SJSA1 (cell line): ENCODE measurements at regions not wholly inside any gene's neighbourhood (a gene's known extent, or its start where the extent isn't known, plus 50 kb on each side); places are given as distances from the start of the nearest gene placed in this dataset.
"Not testable (repeated sequence)": the region's sequence is repeated elsewhere in the genome, so short reads cannot be mapped to it uniquely, and the experiment has no call there.

Experiments used
- DNase-seq, 2 experiments: peaks; one replicate each; pipeline ENCODE4 v3.0.0-alpha.2; 2015 to 2020; ENCODE audit warnings: low spot score in 2 of 2, low read depth in 1 of 2
- H3K27ac ChIP-seq: fragments of 250-450 bp; sonication (Bioruptor Pico); 2 replicates; pipeline ENCODE4 v1.5.1; 2020; ENCODE audit warnings: mild to moderate bottlenecking, moderate library complexity
- H3K27me3 ChIP-seq: fragments of 250-450 bp; sonication (Bioruptor Pico); replicated peaks from 2 replicates; pipeline ENCODE4 v1.5.1; 2020; ENCODE audit warnings: mild to moderate bottlenecking, moderate library complexity
- H3K36me3 ChIP-seq: fragments of 250-450 bp; sonication (Bioruptor Pico); 2 replicates; pipeline ENCODE4 v1.5.1; 2020; ENCODE audit warnings: mild to moderate bottlenecking
- H3K4me1 ChIP-seq: fragments of 250-450 bp; sonication (Bioruptor Pico); replicated peaks from 2 replicates; pipeline ENCODE4 v1.6.1; 2021; ENCODE audit warnings: mild to moderate bottlenecking
- H3K4me3 ChIP-seq: fragments of 250-450 bp; sonication (Bioruptor Pico); 2 replicates; pipeline ENCODE4 v1.5.1; 2020; ENCODE audit warnings: mild to moderate bottlenecking
- H3K9me3 ChIP-seq: fragments of 250-450 bp; sonication (Bioruptor Pico); replicated peaks from 2 replicates; pipeline ENCODE4 v1.5.1; 2020; ENCODE audit warnings: mild to moderate bottlenecking

- Histone ChIP-seq H3K27ac (no peak overlapping the region), H3K27me3 (peaks cover 5% of the 10 kb centered on the region; the same call in 1 of the 2 replicates), H3K4me3 (no peak overlapping the region), H3K9me3 (no peaks in the 10 kb centered on the region; the same call in 1 of the 2 replicates), H3K36me3 (no peaks in the 10 kb centered on the region), H3K4me1 (no peaks in the 10 kb centered on the region)
- DNase-seq, result peak in 1 of 2 experiments; percentile 32
These were observed 67.2 kb upstream of the RAB6C start for GRCh38 chr2:129912066-129912820.

- Histone ChIP-seq H3K4me1 (no peaks in the 10 kb centered on the region), H3K27ac (no peak overlapping the region), H3K4me3 (no peak overlapping the region), H3K27me3 (peaks cover 3% of the 10 kb centered on the region; the same call in 1 of the 2 replicates), H3K36me3 (no peaks in the 10 kb centered on the region), H3K9me3 (no peaks in the 10 kb centered on the region)
- peak in 1 of 2 experiments; percentile 28 for DNase-seq
These were observed 66.4 kb upstream of the RAB6C start for GRCh38 chr2:129912871-129913694.

GRCh38 chr2:129913695-129914495, 65.6 kb upstream of the RAB6C start:
- H3K9me3 ChIP-seq, result peaks cover 4% of the 10 kb centered on the region; the same call in 1 of the 2 replicates
- no peaks in the 10 kb centered on the region for H3K4me1 ChIP-seq
- H3K27ac ChIP-seq, result no peak overlapping the region
- no peaks in the 10 kb centered on the region for H3K36me3 ChIP-seq
- no peaks in the 10 kb centered on the region for H3K27me3 ChIP-seq
- H3K4me3 ChIP-seq, result no peak overlapping the region
- DNase-seq, result peak in 1 of 2 experiments; percentile 28

DNA sequence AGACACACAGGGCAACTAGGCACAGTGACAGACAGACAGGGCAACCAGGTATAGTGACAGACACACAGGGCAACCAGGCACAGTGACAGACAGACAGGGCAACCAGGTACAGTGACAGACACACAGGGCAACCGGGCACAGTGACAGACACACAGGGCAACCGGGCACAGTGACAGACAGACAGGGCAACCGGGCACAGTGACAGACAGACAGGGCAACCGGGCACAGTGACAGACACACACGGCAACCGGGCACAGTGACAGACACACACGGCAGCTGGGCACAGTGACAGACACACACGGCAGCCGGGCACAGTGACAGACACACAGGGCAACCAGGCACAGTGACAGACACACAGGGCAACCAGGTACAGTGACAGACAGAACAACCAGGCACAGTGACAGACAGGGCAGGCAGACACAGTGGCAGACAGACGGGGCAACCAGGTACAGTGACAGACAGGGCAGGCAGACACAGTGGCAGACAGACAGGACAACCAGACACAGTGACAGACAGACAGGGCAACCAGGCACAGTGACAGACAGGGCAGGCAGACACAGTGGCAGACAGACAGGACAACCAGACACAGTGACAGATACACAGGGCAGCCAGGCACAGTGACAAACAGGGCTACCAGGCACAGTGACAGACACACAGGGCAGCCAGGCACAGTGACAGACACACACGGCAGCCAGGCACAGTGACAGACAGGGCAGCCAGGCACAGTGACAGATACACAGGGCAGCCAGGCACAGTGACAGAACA, 64.7 kb upstream of the RAB6C start:
- no peaks in the 10 kb centered on the region for H3K36me3 ChIP-seq
- DNase-seq, result peak in 1 of 2 experiments; percentile 14
- no peak overlapping the region for H3K27ac ChIP-seq
- no peak overlapping the region for H3K4me3 ChIP-seq
- H3K4me1 ChIP-seq, result no peaks in the 10 kb centered on the region
- H3K27me3 ChIP-seq, result no peaks in the 10 kb centered on the region
- peaks cover 4% of the 10 kb centered on the region; the same call in 1 of the 2 replicates for H3K9me3 ChIP-seq

DNA sequence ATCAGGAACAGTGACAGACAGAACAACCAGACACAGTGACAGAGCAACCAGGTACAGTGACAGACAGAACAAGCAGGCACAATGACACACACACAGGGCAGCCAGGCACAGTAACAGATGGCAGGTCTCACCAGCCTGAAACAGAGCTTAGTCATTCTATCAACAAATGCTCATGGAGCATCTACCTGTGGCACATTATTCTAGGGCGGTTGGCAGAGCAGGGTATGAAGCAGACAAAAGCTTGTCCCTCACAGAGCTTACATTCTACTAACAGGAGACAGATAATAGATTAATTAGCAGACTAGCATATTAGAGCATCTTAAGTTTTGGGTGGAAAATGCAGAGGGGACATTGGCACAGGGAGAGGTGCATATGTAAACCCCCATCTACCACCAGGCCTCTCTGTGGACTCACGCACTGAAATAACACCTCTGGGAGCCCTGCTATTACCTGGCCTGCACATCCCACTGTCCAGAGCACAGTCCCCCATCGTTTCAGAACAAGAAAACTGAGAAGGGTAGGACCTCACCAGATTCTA, 64.1 kb upstream of the RAB6C start:
- H3K27me3 ChIP-seq, result no peaks in the 10 kb centered on the region
- no peak overlapping the region for H3K4me3 ChIP-seq
- no peaks in the 10 kb centered on the region for H3K36me3 ChIP-seq
- H3K4me1 ChIP-seq, result no peaks in the 10 kb centered on the region
- no peak overlapping the region for H3K27ac ChIP-seq
- peaks cover 4% of the 10 kb centered on the region; the same call in 1 of the 2 replicates for H3K9me3 ChIP-seq
- peak in 1 of 2 experiments; percentile 11 for DNase-seq

DNA sequence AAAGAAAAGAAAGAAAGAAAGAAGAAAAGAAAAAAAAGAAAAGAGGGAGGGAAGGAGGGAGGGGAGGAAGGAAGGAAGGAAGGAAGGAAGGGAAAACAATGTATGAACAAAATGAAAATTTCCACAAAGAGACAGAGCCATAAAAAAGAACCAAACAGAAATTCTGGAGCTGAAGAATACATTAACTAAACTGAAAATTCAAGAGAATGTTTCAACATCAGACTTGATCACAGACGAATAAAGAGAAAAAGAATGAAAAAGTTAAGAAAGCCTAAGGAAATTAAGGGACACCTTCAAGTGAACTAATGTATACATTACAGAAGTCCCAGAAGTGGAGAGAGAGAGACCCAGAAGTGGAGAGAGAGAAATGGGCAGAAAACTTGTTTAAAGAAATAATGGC, 60.9 kb upstream of the RAB6C start:
- H3K9me3 ChIP-seq, result peaks cover 4% of the 10 kb centered on the region; the same call in 1 of the 2 replicates
- no peaks in the 10 kb centered on the region for H3K4me1 ChIP-seq

DNA sequence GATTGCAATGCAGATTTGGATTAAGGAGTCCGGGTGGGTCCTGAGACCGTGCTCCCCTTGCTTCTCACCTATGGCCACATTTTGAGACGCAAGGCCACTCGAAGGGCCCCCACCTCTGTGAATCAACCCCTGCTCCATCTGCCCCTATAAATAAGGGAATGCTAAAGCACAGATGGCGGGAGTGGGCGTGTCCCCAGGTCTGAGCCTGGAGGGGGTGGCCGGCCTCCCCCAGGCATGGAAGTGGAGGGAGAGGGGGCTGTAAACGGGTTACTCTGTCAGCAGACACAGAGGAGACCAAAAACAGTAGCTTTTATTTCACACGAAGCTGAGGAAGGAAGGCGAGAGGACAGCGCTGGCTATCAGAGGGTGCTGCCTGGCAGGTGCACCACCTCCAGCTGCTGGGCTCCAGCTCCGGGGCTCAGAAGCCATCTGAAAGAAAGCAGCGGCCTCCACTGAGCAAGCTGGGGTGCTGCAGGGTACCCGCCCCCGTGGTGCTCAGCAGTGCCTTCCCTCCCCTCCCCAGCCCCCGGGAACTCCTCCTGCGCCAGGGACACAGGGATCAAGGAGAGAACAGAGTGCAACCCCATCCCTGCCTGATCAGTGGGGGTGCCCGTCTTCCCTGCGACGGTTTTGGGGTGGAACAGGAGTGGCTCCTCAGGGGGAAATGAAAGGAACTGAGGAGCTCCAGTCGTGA, 56.7 kb upstream of the RAB6C start:
- no peaks in the 10 kb centered on the region for H3K4me1 ChIP-seq
- no peak for DNase-seq
- H3K36me3 ChIP-seq, result no peaks in the 10 kb centered on the region
- H3K9me3 ChIP-seq, result peaks cover 4% of the 10 kb centered on the region; the same call in 1 of the 2 replicates
- no peak overlapping the region for H3K4me3 ChIP-seq
- no peaks in the 10 kb centered on the region for H3K27me3 ChIP-seq
- no peak overlapping the region for H3K27ac ChIP-seq

More for the DNA sequence above, 60.9 kb upstream of the RAB6C start:
- no peaks in the 10 kb centered on the region for H3K27me3 ChIP-seq
- H3K36me3 ChIP-seq, result no peaks in the 10 kb centered on the region
- H3K27ac ChIP-seq, result no peak overlapping the region
- H3K4me3 ChIP-seq, result no peak overlapping the region
- DNase-seq, result no peak

- no peak overlapping the region for H3K27ac ChIP-seq
- no peaks in the 10 kb centered on the region for H3K4me1 ChIP-seq
- no peak overlapping the region for H3K4me3 ChIP-seq
- no peaks in the 10 kb centered on the region for H3K27me3 ChIP-seq
- DNase-seq, result peak; percentile 36
- peaks cover 4% of the 10 kb centered on the region; the same call in 1 of the 2 replicates for H3K9me3 ChIP-seq
- H3K36me3 ChIP-seq, result no peaks in the 10 kb centered on the region
These were observed 56.0 kb upstream of the RAB6C start for GRCh38 chr2:129923265-129924091.

- not testable (repeated sequence) for H3K27ac ChIP-seq, H3K27me3 ChIP-seq, H3K4me1 ChIP-seq, H3K36me3 ChIP-seq, H3K4me3 ChIP-seq, H3K9me3 ChIP-seq
- DNase-seq, result peak in 1 of 2 experiments; percentile 5
These were observed 55.4 kb upstream of the RAB6C start for GRCh38 chr2:129924115-129924514.

GRCh38 chr2:129925381-129925780, 54.1 kb upstream of the RAB6C start:
- Histone ChIP-seq H3K36me3 (no peaks in the 10 kb centered on the region), H3K4me1 (peaks cover 12% of the 10 kb centered on the region), H3K9me3 (no peaks in the 10 kb centered on the region), H3K27ac (no peak overlapping the region), H3K4me3 (no peak overlapping the region), H3K27me3 (no peaks in the 10 kb centered on the region)
- DNase-seq, result peak in 1 of 2 experiments; percentile 9

DNA sequence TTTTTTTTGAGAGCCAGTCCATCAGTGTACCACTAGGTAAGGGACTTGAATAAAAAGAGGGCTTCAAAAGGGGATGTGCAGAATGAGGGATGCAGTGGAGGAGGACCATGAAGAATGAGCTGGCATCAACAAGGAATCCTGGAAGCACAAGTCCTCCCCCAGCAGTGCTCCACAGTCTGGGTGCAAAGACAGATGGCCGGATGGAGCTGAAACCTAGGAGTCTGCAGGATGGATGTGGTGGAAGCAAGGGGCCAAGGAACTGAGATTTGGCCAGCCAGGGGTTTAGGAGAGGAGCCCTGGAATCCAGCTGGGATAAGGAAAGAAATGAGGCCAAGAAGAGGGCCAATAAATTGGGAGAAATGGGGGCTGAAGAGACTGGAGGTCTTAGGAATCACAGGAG, 51.8 kb upstream of the RAB6C start:
- DNase-seq, result peak in 1 of 2 experiments; percentile 11
- Histone ChIP-seq H3K36me3 (no peaks in the 10 kb centered on the region), H3K27me3 (no peaks in the 10 kb centered on the region), H3K9me3 (no peaks in the 10 kb centered on the region), H3K4me3 (no peak overlapping the region), H3K4me1 (peaks cover 12% of the 10 kb centered on the region), H3K27ac (no peak overlapping the region)
